ENCODE measurements at regions not wholly inside any gene's neighbourhood (a gene's known extent, or its start where the extent isn't known, plus 50 kb on each side); places are given as distances from the start of the nearest gene placed in this dataset.
A peak's percentile ranks its signal among the peaks of the same experiment; 100 is the strongest.

DNA sequence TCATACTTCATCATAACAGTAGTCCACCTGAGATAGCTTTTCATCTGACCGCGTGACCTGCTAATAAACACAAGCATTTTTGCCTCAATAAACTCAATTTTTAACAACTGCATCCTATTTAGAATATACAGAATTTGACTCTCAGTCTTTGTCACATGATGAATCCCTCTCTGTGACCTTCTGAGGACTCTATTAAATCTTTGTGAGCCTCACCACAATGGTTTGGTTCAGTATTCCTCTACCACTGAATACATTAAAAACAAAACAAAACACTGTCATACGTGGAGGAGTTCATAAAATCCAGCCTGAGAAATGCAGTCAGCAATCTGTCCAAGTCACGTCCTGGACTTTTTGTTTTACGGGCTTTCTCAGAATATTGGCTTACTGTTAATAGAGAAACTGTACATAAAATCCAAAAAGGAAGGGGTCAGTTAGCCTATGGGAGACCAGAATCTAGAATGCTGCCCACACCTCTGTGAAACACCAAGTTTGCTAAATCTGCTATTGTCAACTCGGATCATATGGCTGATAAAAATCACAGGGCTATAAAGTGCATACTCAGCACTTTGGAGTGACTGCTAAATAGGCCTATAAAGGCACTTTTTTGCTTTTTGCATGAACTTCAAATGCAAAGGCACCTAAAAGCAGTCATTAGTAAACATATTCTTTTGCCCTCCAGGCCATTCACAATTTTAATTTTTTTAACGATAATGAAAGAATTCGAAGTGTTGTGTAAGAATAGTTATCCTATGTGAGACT lies 190.3 kb upstream of the HDDC2 start:
- DNase-seq (ENCODE audit: low read depth, low spot score) = no peak

DNA sequence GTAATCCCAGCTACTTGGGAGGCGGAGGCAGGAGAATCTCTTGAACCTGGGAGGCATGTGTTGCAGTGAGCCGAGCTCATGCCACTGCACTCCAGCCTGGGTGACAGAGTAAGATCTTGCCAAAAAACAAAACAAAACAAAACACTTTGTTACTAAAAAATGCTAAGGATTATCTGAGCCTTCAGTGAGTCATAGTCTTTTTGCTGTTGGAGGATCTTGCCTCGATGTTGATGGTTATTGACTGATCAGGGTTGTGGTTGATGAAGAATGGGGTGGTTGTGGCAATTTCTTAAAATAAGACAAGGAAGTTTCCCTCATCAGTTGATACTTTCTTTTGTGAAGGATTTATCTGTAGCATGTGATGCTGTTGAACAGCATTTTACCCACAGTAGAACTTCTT lies 196.8 kb upstream of the HDDC2 start:
- no peak for DNase-seq (ENCODE audit: low read depth, low spot score)

DNA sequence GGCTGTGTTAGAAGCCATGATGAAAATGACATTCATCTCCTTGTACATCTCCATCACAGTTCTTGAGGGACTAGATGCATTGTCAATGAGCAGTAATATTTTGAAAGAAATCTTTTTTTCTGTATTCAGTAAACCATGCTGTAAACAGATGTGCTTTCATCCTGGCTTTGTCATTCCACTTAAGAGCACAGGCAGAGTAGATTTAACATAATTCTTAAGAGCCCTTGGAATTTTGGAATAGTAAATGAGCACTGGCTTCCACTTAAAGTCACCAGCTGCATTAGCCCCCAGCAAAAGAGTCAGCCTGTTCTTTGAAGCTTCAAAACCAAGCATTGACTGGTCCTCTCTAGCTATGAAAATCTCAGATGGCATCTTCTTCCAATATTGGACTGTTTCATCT lies 197.8 kb upstream of the HDDC2 start:
- no peak for DNase-seq (ENCODE audit: low read depth, low spot score)

DNA sequence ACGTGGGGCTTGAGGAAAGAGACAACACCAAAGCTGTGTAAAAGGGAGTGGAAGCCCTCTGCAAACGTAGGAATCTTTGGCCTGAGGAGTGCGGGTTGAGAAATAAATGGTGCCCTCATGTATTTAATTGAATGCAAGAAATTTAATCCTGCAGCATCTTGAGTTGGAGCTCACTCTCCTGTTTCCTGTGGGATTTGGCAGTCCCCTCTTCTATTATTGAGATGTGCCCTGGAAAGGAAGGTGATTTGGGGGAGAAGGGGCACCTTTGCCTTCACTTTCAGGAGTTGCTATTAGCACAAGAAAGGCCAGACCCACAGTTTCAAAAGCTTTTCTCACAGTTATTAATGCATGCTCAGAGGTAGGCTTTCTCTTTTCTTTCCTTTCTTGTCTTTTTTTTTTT lies 201.4 kb upstream of the HDDC2 start:
- DNase-seq (ENCODE audit: low read depth, low spot score) = no peak

DNA sequence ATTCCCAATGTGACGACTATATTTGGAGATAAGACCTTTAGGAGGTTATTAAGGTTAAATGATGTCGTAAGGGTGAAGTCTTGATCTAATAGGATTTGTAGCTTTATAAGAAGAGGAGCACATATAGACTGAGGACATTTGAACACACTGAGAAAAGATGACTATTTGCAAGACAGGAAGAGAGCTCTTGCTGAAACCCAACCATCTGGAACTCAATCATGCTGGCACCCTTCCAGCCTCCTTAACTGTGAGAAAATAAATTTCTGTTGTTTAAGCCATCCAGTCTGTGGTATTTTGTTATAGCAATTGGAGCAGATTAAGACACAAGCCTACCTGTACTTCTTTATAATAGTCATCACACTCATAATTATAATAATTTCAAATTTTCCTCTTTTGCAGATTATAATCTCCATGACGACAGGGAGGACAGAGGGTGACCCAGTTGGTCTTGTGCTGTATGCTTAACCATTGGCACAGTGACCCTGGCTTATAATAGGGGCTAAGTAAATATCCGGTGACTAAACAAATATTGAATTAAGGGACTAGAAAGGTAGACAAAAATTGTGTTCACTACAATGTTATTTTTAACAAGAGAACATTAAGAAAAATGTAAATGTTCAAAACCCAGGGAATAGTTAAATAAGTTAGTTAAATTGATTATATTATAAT lies 206.4 kb upstream of the HDDC2 start:
- DNase-seq (ENCODE audit: low read depth, low spot score) = peak; percentile 44

DNA sequence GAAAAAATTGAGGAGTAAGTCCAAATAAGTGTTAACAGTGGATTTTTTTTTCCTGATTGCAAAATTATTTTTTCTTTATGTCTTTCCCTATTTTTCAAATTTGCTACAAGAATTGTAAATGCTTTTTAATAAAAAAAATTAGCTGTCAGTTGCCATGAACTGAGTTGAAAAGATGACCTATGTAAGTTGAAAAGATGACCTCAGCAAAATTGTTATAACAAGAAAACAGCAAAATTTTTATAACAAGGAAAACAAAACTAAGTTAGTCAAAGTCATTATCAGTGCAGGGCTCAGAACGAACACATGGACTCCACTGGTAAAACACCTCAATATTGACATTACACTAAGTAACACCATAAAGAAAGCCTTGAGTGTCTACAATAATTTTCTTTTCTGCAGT lies 207.0 kb upstream of the HDDC2 start:
- no peak for DNase-seq (ENCODE audit: low read depth, low spot score)

DNA sequence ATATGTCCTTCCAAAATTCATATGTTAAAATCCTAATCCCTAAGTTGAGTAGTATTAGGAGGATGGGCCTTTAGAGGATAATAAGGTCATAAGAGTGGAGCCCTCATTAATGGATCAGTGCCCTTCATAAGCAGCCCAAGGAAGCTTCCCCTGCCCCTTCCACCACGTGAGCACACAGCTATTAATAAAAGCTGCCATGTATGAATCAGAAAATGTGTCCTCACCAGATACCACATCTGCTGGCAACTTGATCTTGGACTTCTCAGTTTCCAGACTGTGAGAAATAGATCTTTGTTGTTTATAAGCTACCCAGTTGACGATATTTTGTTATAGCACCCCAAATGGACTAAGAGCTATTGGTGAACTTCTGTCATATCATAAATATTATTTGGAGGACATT lies 207.7 kb upstream of the HDDC2 start:
- no peak for DNase-seq (ENCODE audit: low read depth, low spot score)

DNA sequence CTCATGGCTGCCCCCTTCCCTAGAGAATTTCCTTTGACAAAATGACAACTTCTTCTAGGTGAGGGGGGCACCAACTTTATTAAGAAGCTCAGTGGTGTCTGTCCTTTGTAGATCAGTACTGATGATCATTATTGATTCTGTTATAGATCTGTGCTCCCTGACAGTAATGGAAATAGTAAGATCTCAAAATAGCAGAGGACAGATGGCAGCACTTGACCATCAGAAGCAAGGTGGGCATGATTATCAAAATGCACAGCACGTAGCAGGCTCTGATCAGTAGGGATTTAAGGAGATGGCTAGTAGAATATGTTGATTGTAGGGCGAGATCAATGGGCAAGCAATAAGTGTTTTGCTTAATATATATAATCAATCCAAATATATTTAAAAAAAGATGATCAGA lies 208.6 kb upstream of the HDDC2 start:
- DNase-seq (ENCODE audit: low read depth, low spot score) = no peak

DNA sequence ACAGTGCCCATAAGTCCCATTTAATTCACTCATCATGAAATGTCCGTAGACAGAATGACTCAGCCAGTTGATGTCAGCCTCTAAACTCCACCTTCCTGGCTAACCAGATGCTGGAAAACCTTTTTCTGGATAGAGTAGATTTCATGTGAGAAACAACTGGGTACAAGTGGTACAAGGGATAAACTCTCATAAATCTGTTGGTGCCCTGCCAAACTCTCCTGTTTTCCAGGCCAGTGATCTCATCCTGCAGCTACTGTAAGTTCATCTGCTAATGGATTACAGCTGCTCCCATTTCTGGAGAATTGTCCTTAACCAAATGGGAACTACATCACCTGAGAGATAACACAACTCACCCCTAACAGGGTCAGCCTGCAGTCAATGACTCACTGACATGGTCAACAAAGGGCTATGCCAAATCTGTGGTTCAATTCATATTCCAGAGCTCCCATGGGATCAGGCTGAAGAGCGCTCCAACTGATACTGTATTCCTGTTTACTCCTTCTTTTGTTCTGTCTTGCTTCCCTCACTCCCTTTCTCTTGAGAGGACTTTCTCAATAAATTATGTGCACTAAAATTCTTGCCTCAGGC lies 210.1 kb upstream of the HDDC2 start:
- peak; percentile 20 for DNase-seq (ENCODE audit: low read depth, low spot score)

DNA sequence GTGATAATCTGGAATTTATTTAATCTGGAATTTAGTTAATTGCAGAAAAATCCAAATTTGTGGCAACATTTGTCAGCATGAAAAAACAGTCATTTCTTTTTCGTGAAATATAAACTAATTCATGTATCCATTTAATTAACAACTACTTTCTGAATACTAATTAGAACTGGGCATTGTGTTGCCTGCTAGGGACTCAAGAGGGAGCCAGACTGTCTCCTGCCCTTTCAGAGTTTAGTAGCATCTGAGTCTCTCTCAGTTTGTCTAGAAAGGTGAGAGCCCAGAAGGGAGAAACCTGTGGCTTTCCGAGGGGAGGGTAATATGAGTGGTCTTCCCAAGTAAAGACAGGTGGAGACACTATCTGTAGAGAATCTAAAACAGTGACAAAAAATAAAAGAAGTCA lies 210.9 kb upstream of the HDDC2 start:
- DNase-seq (ENCODE audit: low read depth, low spot score) = no peak

DNA sequence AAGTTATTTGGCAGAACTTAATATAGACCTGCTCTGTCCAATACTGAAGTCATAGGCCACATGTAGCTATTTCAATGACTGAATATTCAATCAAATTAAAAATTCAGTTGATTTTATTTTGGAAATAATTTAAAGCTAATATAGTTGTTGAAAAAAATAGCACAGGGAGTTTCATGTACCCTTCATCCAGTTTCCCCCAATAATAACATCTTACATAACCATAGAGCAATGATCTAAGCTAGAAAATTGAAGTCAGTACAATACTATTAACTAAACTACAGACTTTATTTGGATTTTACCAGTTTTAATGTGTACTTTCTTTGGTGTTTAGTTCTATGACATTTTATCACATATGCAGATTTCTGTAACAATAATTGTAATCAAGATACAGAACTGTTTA lies 212.2 kb upstream of the HDDC2 start:
- no peak for DNase-seq (ENCODE audit: low read depth, low spot score)

DNA sequence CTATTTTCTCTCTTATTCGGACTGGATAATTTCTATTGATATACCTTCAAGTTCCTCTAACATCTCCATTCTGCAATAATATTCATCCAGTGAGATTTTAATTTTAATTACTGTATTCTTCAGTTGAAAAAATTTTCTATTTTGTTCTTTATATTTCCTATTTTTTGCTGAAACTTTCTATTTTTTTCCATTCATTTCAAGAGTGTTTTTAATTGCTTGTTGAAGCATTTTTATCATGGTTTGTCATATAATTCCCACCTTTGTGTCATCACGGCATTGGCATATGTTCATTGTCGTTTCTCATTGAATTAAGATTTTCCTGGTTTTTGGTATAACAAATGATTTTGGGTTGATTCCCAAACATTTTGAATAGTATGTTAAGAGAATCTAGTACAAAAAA lies 214.9 kb upstream of the HDDC2 start:
- no peak for DNase-seq (ENCODE audit: low read depth, low spot score)

DNA sequence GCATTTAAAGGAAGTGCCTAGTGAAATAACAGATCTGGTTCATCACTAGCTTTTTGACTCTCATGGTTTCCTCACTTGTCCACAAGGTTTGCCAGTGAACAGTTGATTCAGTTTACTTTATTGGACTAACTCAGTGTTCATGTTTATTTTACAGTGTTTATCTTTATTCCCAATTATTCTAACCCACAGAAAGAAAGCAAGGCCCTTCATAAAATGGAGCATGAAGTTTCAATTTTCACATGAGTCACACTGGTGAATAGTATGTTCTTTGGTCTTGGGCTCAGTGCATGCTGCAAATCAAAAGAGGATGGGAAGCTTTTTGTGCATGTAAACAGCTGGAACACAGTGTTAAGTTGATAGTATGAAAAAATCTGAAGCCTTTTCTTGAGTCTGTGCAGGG lies 217.6 kb upstream of the HDDC2 start:
- DNase-seq (ENCODE audit: low read depth, low spot score) = no peak

DNA sequence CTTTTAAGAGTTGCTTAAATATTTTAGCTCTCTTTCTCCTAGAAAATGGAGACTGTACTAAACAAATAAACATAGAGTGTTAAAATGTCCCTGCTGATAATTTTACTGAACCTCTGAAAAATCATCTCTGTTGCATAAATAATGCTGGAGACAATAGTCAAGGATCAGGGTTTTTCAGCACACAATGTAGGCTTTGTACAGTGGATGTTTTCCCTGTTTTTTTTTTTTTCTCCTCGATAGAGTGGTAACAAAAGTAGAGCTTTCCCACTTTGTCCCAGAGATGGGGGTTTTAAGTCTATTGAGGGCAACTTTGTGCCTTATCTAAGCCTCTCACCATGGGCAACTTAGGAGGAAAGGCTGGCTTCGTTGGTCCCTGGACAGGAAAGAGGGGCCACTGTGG lies 222.6 kb upstream of the HDDC2 start:
- no peak for DNase-seq (ENCODE audit: low read depth, low spot score)

DNA sequence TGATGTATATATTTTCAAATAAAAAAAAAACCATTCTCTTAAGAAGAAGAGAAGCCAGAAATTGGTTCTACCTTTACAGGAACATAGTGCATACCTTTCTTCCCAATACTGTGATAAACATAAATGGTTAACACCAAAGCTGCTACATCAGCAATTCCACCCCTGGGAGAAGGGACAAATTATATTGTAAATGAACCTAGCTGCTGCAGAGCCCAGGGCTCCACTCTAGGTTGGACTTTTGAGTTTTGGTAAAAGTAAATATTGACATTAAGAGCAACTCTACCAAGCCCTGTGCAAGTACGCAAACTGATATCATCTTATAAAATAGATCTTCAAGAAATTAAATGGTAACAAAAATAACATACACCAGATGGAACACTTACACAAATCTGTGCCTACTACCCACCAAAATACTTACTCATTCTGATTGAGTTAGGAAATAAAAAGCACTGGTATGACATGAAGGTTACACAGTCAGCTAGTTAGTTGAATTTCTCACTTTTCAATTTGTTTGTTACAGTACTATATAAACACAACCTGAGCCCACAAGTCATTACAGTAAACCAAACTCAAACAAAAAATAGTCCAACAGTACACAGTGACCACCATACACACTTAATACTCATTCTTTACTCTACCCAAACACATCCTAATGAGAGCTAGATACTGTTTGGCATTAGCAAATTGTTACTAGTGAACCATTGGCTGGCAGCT lies 223.3 kb upstream of the HEY2 start:
- no peak for DNase-seq (ENCODE audit: low read depth, low spot score)

DNA sequence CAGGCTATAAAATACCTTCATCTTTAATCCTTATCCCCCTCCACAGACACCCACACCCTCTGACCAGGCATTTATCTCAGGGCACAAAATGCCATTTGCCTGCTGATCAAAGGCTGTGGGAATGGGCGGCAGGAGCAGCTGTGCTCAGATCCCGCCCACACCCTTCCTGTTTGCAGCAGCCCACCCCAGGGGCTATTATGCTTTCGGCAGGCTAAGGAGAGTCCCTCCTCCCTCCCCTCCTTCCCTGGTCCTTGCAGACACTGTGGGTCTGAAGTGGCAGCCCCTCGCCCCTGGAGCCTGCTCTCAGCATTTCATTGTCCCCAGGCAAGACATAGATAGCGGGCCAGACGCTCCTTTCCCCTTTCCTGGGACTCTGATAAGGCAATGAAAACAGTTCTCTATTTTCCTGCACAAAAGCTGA lies 220.8 kb upstream of the HEY2 start:
- no peak for DNase-seq (ENCODE audit: low read depth, low spot score)

DNA sequence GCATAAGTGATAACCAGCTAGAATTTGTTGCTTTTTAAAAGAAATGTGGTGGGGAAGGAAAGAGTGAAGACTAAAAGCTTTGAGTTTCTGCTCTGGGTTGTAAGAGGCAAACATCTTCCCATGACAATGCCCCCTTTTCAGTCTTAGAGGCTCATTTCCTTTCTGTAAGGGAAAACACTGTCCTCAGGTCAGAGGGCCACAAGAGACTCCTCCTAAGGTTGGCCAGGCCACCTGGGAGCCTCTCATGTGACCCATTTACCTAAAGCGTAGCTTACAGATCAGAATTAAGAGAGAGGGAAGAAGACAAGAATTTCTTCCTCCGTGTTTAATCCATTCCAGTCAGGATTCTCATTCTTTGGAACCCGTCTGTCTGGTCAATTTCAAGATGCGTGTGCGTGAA lies 220.4 kb upstream of the HEY2 start:
- DNase-seq (ENCODE audit: low read depth, low spot score) = no peak

DNA sequence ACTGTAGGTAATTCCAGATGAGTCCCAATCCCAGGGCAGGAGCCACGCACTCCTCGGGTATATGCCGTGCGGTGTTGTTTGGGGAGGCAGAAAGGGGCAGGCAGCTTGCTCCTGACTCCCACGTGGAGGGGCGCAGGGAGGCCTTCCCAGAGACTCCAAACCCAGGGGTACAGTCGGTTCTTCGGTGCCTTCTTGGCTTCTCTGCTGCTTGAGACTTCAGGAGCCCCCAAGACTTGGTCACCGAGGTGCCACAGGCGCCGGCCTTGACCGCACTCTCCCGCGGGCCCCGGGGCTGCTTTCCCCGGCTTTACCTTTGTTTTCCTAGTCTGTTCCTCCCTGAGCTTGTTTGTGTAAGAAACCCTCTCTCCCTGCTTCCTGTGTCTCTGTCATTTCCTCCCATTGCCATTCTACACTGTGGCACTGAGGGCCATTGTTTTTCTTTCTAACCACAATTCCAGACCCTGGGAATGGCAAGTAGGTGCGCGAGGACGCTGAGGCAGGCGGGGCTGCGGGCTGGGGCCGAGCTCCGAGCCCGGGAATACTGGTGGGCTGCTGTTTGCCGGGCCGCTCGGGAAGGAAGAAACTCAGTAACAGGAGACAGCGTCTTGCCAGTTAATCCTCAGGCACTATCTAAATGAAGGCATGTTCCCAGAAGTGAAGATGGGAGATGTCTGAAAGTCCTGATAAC lies 215.6 kb upstream of the HEY2 start:
- no peak for DNase-seq (ENCODE audit: low read depth, low spot score)

DNA sequence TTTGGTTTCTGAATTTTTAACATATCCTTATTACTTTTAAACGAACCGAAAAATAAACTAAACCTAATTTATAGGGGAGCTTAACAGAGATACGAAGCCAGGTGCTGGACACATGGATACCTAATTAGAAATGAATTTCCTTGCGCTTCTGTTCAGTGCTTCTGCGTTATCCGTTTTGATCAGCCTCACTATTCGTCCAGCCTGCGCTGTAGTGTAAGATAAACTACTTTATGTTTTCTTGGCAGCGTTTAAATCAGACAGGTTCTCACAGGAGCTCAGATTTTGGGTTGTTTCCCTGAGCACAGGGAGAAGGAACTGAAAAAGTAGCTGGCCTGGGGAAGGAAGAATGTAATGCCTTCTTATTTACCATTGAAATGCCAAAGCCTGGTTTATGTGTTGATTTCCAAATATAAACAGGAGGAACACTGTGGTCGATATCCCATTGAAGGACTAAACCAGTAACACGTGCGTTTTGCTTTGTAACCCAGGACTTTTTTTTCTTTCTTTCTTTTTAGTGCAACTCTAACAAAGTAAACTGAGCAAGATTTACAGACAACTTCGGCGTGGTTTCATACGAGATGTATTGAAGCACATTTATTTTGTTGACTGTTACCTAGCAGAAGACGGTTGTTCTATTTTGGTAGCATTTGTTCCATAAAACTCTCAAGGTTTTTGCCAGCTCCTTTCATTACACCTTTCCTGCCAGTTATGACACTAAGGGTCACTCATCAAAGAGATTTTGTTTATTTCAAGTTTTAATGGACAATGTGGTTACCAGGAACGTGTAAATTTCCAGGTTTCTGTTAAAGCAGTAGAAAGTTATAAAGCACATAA lies 214.8 kb upstream of the HEY2 start:
- no peak for DNase-seq (ENCODE audit: low read depth, low spot score)

DNA sequence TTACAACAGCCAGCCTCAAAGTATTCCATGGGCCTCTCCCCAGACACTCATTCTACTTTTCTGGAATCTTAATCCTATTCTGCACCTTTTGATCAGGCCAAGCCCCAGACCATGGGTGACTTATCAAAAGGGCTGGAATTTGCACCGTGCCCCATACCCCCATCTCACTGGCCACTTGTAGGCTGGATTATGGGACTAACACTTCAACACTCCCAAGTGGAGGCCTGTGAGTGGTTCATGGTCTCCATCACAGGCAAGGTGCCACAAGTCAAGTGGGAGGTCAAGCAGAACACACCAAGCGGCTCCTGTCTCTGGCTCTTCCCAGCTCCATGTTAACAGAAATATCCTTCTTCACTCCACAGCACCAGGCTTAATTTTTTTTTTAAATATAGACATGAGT lies 212.3 kb upstream of the HEY2 start:
- DNase-seq (ENCODE audit: low read depth, low spot score) = no peak

DNA sequence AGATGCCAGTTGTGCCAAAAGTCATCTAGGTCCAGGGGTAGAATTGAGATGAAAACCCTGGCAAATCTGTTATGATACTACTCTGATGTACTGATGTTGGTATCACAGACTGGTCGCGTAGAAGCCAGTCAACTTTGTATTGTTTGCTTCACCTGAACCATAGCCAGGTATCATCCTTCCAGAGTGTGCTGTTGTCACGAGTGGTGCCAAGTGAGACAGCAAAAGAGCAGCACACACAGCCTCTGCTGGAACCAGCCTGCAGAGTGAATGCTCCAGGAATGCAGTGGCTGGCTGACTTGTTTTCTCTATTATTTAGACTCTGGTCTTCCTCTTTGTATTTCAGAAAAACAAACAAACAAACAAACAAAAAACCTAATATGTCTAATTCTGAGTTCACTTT lies 209.5 kb upstream of the HEY2 start:
- no peak for DNase-seq (ENCODE audit: low read depth, low spot score)

All from pulmonary artery endothelial cell (primary cell).